ENCODE measurements at regions not wholly inside any gene's neighbourhood (a gene's known extent, or its start where the extent isn't known, plus 50 kb on each side); places are given as distances from the start of the nearest gene placed in this dataset.

DNA sequence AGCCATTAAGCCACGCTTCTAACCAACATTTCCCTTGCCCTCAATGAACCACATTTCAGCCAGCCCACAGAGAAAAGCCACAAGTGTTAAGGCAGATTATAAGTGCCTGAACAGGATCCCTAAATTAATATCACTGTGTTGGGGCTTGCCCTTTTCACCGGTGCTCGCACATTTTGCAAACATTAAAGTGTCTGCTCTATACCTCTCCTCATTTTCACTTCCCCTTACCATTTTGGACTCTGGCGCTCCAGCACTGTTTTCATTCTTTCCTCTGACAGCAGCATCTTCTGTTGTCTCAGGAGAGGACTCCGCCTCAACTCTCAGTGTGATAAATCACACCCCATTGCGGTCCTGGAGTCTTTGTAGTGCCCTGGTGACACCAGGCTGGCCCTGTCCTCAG is 274.2 kb downstream of the BAMBI start:
- BruUV-seq (replicated peaks) = no TSS peak
- H3K9me3 ChIP-seq (replicated peaks; ENCODE audit: control insufficient read depth, insufficient read depth, low read depth, low read length) = no peaks in the 10 kb centered on the region
- peaks cover 0 to 7% of the 10 kb centered on the region in 2 experiments; a peak in 2 of 5 replicates for H3K4me1 ChIP-seq (replicated peaks in 1 of 2; ENCODE audit: control insufficient read depth in 2 of 2, insufficient read depth in 2 of 2, low read length in 2 of 2)
- ChIA-PET CTCF (ENCODE audit: low intra/inter-chr PET ratio) (no interaction called here), POLR2A (no interaction called here)
- in situ Hi-C loops (cut with MboI) (no loop called here), intact Hi-C loops (cut with micrococcal nuclease) (no loop called here)
- FAIRE-seq = no peak
- 35% methylated on average over 6 of the region's 6 CpGs for WGBS (ENCODE audit: insufficient coverage, low coverage, missing lambda C conversion rate)
- H3K36me3 ChIP-seq (ENCODE audit: control insufficient read depth, insufficient read depth, low read length) = no peaks in the 10 kb centered on the region
- ATAC-seq = peak; percentile 41; the same call in 2 of the 3 replicates
- H3K9me1 ChIP-seq (ENCODE audit: control insufficient read depth, insufficient read depth, low read length) = no peaks in the 10 kb centered on the region
- no peak overlapping the region for H3K27ac ChIP-seq (ENCODE audit: extremely low read depth, low read depth, low read length)
- H2AFZ ChIP-seq (ENCODE audit: low read depth, low read length) = no peak overlapping the region
- H3K79me2 ChIP-seq (ENCODE audit: control insufficient read depth, insufficient read depth, low read length) = no peaks in the 10 kb centered on the region
- no peaks in the 10 kb centered on the region for H3K27me3 ChIP-seq (ENCODE audit: control insufficient read depth in 2 of 2, insufficient read depth in 2 of 2, low read length in 2 of 2)
- H3K9ac ChIP-seq (ENCODE audit: insufficient read depth in 1 of 2, low read depth in 2 of 2, low read length in 2 of 2) = no peak overlapping the region
- no peak overlapping the region for H3K4me2 ChIP-seq (ENCODE audit: insufficient read depth, low read length)
- H4K20me1 ChIP-seq (replicated peaks; ENCODE audit: control insufficient read depth, insufficient read depth, low read length) = no peaks in the 10 kb centered on the region
- TF ChIP-seq NFRKB (IDR thresholded peaks at IDR 0.05; ENCODE audit: low read depth) = no peak
- no peak for TF ChIP-seq U2AF1 (optimal IDR thresholded peaks at IDR 0.05; ENCODE audit: low read depth, low read length)
- TF ChIP-seq NCOR1 (IDR thresholded peaks at IDR 0.05) = no peak
- TF ChIP-seq CHD4 (IDR thresholded peaks at IDR 0.05; ENCODE audit: insufficient read depth, insufficient replicate concordance, low read depth, low read length, poor library complexity, severe bottlenecking) = no peak
- peak; percentile 32 for TF ChIP-seq MEIS2 (IDR thresholded peaks at IDR 0.05; ENCODE audit: partially characterized antibody)
- no peak for TF ChIP-seq KLF1 (tag; IDR thresholded peaks at IDR 0.05)
- TF ChIP-seq L3MBTL2 (IDR thresholded peaks at IDR 0.05) = peak; percentile 45; the same call in 1 of the 2 replicates
- TF ChIP-seq HIVEP1 (CRISPR knock-in tag; IDR thresholded peaks at IDR 0.05) = no peak
- no peak for TF ChIP-seq MAZ (CRISPR knock-in tag; conservative IDR thresholded peaks at IDR 0.05 in 1 of 2, IDR thresholded peaks at IDR 0.05 in 1 of 2)
- no peak for TF ChIP-seq GATAD2B (IDR thresholded peaks at IDR 0.05; ENCODE audit: borderline replicate concordance)
- no peak for TF ChIP-seq SIX5 (IDR thresholded peaks at IDR 0.05; ENCODE audit: borderline replicate concordance in 1 of 2, insufficient read depth in 1 of 2, low read depth in 1 of 2, low read length in 2 of 2)
- TF ChIP-seq, protein P1, sequence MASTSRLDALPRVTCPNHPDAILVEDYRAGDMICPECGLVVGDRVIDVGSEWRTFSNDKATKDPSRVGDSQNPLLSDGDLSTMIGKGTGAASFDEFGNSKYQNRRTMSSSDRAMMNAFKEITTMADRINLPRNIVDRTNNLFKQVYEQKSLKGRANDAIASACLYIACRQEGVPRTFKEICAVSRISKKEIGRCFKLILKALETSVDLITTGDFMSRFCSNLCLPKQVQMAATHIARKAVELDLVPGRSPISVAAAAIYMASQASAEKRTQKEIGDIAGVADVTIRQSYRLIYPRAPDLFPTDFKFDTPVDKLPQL (IDR thresholded peaks at IDR 0.05; ENCODE audit: extremely low read depth, insufficient read length) = no peak
- TF ChIP-seq CREB1 (IDR thresholded peaks at IDR 0.05) = no peak
- no peak for TF ChIP-seq CREB1 (CRISPR knock-in tag; IDR thresholded peaks at IDR 0.05)
- H3K4me3 ChIP-seq = no peak overlapping the region
- DNase-seq (ENCODE audit: extremely low read depth in 1 of 4, low spot score in 3 of 4) = no peak
